H1 (cell line): ENCODE measurements at regions not wholly inside any gene's neighbourhood (a gene's known extent, or its start where the extent isn't known, plus 50 kb on each side); places are given as distances from the start of the nearest gene placed in this dataset.

ENCODE experiments used
- ATF3 ChIP-seq: IDR thresholded peaks from 2 replicates; pipeline ENCODE4 v1.6.1; 2011; ENCODE audit warnings: low read depth, mild to moderate bottlenecking, low read length; ENCODE audit not compliant: insufficient read depth
- CHD7 ChIP-seq: fragments of 300-600 bp; sonication (generic); IDR thresholded peaks from 2 replicates; pipeline ENCODE4 v1.7.1; 2012; ENCODE audit warnings: low read length, moderate library complexity, mild to moderate bottlenecking, inconsistent platforms; ENCODE audit not compliant: insufficient replicate concordance
- RNF2 ChIP-seq: fragments of 200-900, 300-1000 bp; sonication (generic); IDR thresholded peaks from 2 replicates; pipeline ENCODE4 v1.7.1; 2016; ENCODE audit warnings: borderline replicate concordance, low read depth, mild to moderate bottlenecking, antibody characterized with exemption, low read length; ENCODE audit not compliant: poor library complexity, severe bottlenecking; ENCODE audit errors: missing control alignments
- SAP30 ChIP-seq: fragments of 300-600 bp; sonication (generic); IDR thresholded peaks from 2 replicates; pipeline ENCODE4 v1.7.1; 2012; ENCODE audit warnings: low read length, moderate library complexity, mild to moderate bottlenecking, inconsistent platforms; ENCODE audit not compliant: insufficient read depth, insufficient replicate concordance
- SP2 ChIP-seq: IDR thresholded peaks from 2 replicates; pipeline ENCODE4 v1.6.1; 2012; ENCODE audit warnings: mild to moderate bottlenecking, low read length, inconsistent platforms

- TF ChIP-seq CHD7 (no peak), SP2 (no peak), SAP30 (no peak), ATF3 (no peak), RNF2 (no peak)
Observed at GRCh38 chr16:26456074-26456473, 610.7 kb upstream of the C16orf82 start (continued).
